Coronary artery (tissue), 2 donors: ENCODE measurements at regions not wholly inside any gene's neighbourhood (a gene's known extent, or its start where the extent isn't known, plus 50 kb on each side); places are given as distances from the start of the nearest gene placed in this dataset.

Experiments
- DNase-seq: peaks from one replicate; pipeline ENCODE4 v3.0.0-alpha.2; 2017; ENCODE audit warnings: low spot score
- H3K27ac ChIP-seq, 2 donors: fragments of 200-600 bp; sonication (generic); one replicate each; pipeline ENCODE4 v1.5.1; 2016 to 2019
- H3K4me3 ChIP-seq: fragments of 200-600 bp; sonication (generic); 2 replicates; pipeline ENCODE4 v1.5.1; 2016; ENCODE audit warnings: mild to moderate bottlenecking, moderate library complexity
- CTCF ChIP-seq: fragments of 200-600 bp; sonication (generic); IDR thresholded peaks from one replicate; pipeline ENCODE4 v1.5.1; 2019; ENCODE audit warnings: antibody characterized with exemption

- TF ChIP-seq CTCF, result no peak
- Histone ChIP-seq H3K4me3 (no peak overlapping the region), H3K27ac (no peak overlapping the region)
- DNase-seq, result no peak
Measured at GRCh38 chr9:20065046-20065445, 276.2 kb upstream of the SLC24A2 start.

- TF ChIP-seq CTCF, result no peak
Measured at GRCh38 chr9:20054734-20055133, 265.9 kb upstream of the SLC24A2 start.

GRCh38 chr9:20048985-20049384 lies 260.1 kb upstream of the SLC24A2 start:
- TF ChIP-seq CTCF, result no peak
- Histone ChIP-seq H3K27ac (no peak overlapping the region), H3K4me3 (no peak overlapping the region)
- DNase-seq, result no peak

More at GRCh38 chr9:20054734-20055133, 265.9 kb upstream of the SLC24A2 start:
- Histone ChIP-seq H3K4me3 (no peak overlapping the region), H3K27ac (no peak overlapping the region)
- no peak for DNase-seq

DNA sequence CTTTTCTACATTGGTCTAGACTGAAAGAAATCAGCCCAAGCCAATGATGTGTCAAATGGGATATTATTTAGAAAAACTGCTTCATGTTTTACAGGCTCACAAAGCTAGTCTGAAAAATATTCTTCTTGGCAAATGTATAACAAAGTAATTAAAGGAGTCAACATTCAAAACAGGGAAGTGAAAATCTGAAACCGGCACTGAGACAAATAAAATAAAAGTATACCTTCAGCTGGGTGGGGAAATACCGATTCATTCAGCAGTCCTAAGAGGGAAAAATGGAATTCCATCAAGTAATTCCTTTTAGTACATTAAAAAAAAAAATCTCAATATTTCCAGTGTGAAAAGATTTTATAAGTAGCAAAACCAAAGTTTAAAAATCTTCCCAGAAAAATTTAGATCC lies 259.6 kb upstream of the SLC24A2 start:
- no peak for TF ChIP-seq CTCF
- DNase-seq, result no peak
- no peak overlapping the region for H3K27ac ChIP-seq
- no peak overlapping the region for H3K4me3 ChIP-seq

- no peak overlapping the region for H3K27ac ChIP-seq
- TF ChIP-seq CTCF, result no peak
- H3K4me3 ChIP-seq, result no peak overlapping the region
- no peak for DNase-seq
Measured at GRCh38 chr9:20044686-20045085, 255.8 kb upstream of the SLC24A2 start.

- TF ChIP-seq CTCF, result no peak
- no peak for DNase-seq
- Histone ChIP-seq H3K27ac (no peak overlapping the region), H3K4me3 (no peak overlapping the region)
Measured at GRCh38 chr9:20043461-20043860, 254.6 kb upstream of the SLC24A2 start.

- no peak for DNase-seq
- no peak for TF ChIP-seq CTCF
- H3K4me3 ChIP-seq, result no peak overlapping the region
Measured at GRCh38 chr9:20043035-20043434, 254.2 kb upstream of the SLC24A2 start.

More at GRCh38 chr9:20043035-20043434, 254.2 kb upstream of the SLC24A2 start:
- H3K27ac ChIP-seq, result no peak overlapping the region
